ENCODE measurements at regions not wholly inside any gene's neighbourhood (a gene's known extent, or its start where the extent isn't known, plus 50 kb on each side); places are given as distances from the start of the nearest gene placed in this dataset.

DNA sequence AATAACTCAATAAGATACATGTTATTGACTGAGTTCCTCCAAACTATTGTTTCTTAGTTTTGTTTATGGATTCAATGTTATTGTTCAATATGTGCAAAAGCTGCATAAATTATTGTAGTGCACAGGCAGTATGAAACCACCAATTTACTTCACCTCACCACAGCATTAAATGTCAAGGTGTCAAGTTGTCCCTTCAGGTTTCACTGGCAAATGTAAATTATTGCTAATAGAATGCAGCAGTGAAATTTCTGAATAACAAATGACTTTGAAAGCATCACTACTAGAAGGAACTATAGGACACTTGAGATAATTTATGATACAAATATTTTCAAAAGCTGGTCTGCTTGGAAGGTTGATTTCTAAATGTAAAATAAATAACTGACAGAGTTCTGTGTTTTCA, 116.4 kb upstream of the PTPRD start:
- DNase-seq (ENCODE audit: low read depth): no peak
- H3K4me3 ChIP-seq (ENCODE audit: low read length): no peak overlapping the region
- TF ChIP-seq, protein P1, sequence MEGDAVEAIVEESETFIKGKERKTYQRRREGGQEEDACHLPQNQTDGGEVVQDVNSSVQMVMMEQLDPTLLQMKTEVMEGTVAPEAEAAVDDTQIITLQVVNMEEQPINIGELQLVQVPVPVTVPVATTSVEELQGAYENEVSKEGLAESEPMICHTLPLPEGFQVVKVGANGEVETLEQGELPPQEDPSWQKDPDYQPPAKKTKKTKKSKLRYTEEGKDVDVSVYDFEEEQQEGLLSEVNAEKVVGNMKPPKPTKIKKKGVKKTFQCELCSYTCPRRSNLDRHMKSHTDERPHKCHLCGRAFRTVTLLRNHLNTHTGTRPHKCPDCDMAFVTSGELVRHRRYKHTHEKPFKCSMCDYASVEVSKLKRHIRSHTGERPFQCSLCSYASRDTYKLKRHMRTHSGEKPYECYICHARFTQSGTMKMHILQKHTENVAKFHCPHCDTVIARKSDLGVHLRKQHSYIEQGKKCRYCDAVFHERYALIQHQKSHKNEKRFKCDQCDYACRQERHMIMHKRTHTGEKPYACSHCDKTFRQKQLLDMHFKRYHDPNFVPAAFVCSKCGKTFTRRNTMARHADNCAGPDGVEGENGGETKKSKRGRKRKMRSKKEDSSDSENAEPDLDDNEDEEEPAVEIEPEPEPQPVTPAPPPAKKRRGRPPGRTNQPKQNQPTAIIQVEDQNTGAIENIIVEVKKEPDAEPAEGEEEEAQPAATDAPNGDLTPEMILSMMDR (IDR thresholded peaks at IDR 0.05; ENCODE audit: insufficient read depth, low read depth, low read length, missing control alignments): no peak

DNA sequence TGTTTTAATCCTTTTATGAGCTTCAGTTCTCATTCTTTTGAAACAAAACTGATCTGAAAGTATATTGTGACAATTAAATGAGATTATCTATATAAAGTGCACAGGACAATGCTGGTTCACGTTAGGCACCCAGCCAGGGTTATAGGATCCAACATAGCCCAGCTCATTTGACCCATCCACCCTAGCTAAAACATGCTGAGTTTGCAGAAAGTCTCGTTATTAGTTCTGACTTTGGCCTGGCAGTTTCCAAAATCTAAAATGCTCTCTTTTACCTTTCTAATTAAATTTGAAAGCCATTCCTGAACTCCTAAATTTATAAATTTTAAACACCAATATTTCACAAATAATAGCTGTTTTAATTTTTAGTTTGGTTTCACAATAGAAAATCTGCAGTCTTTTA, 131.9 kb upstream of the PTPRD start:
- TF ChIP-seq, protein P1 (IDR thresholded peaks at IDR 0.05; ENCODE audit: insufficient read depth, low read depth, low read length, missing control alignments): no peak
- DNase-seq (ENCODE audit: low read depth): no peak
- H3K4me3 ChIP-seq (ENCODE audit: low read length): no peak overlapping the region

DNA sequence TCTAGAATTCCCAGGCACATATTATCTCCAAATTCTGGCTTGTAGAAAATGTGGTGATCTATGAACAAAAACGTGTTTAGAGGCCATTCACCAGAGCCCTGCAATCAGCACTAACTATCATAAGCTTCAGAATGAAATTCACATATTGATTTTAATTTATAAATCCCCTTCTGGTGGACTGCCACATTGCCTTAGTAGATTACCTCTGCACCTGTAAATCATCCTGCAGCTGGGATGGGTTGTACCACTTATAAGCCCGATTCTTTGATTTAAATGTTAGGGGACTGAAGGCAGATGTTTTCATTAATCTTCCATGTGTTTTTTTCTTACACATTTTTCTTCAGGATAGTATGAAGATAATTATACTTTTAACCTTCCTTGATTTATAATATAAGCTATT, 140.7 kb upstream of the PTPRD start:
- no peak overlapping the region for H3K4me3 ChIP-seq (ENCODE audit: low read length)
- TF ChIP-seq, protein P1 (IDR thresholded peaks at IDR 0.05; ENCODE audit: insufficient read depth, low read depth, low read length, missing control alignments): no peak
- no peak for DNase-seq (ENCODE audit: low read depth)

DNA sequence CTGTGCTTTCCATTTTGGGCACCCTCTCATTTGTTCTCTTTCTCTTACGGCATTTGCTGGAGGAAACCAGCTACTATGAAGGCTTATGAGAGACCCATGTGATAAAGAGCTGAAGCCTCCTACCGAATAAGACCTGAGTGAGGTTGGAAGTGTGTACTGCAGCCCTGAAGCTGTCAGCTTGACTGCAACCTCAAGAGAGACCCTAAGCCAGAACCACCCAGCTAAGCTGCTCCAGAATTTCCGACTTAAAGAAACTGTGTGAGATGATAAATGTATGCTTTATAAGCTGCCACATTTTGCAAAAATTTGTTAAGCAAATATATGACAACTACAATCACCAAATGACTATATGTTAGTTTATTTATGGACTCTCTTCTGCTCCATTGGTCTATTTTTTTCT, 151.7 kb upstream of the PTPRD start:
- no peak for DNase-seq (ENCODE audit: low read depth)
- TF ChIP-seq, protein P1 (IDR thresholded peaks at IDR 0.05; ENCODE audit: insufficient read depth, low read depth, low read length, missing control alignments): no peak
- H3K4me3 ChIP-seq (ENCODE audit: low read length): no peak overlapping the region

DNA sequence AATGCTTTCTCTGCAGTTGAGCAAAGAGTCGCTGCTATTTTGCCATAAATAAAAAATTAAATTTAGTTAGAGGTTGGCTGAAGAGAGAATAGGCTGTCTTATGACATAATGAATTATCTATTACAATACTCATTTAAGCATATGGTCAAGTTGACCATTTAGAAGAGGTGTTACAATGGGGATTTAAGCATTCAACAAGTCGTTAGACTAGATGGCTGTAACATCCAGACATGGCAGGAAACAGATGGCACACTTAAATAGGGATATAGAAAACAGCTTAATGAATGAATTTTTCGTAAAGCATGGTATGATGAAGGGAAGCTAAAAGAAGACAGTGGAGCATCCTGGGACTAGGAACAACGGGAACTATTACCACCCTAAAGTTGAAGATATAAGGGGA, 160.3 kb upstream of the PTPRD start:
- DNase-seq (ENCODE audit: low read depth): no peak
- TF ChIP-seq, protein P1 (IDR thresholded peaks at IDR 0.05; ENCODE audit: insufficient read depth, low read depth, low read length, missing control alignments): no peak

DNA sequence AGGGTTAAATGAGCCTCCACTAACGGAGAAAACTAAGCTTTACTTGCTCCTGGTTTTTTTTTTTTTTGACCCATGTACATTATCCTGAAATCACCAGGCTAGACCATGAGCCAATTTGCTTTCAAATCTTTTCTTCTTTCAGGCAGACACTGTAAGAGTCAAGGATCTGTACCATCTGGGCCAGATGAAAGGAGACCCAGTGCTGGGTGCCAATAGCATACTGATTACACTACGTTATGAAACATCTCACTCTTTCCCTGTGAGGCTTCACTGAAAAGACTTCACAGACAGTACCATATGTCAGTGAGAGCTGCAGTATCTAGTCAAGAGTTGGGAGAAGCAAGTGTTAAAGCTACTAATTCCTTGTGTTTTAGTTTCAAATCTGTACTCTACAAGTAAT, 161.2 kb upstream of the PTPRD start:
- DNase-seq (ENCODE audit: low read depth): no peak
- TF ChIP-seq, protein P1 (IDR thresholded peaks at IDR 0.05; ENCODE audit: insufficient read depth, low read depth, low read length, missing control alignments): no peak
- no peak overlapping the region for H3K4me3 ChIP-seq (ENCODE audit: low read length)

More for the DNA sequence above, 160.3 kb upstream of the PTPRD start:
- H3K4me3 ChIP-seq (ENCODE audit: low read length): no peak overlapping the region

DNA sequence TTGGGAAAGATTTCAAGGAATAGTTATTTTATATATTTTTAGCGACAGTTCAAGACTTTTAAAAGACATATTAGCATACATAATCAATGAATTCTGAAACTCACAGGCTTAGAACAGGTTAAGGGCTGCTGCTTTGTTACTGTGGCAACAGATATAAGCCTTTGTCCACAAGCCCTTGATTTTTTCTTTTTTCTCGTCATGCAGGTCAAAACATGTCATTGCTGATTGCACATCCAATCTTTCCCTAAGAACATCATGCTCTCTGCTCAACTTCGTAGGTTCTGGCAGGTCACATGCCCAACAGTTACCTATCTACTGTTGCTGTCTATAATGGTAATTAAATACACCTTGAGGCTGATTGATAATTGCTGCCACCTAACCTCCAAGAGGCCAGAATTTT, 172.5 kb upstream of the PTPRD start:
- H3K4me3 ChIP-seq (ENCODE audit: low read length): no peak overlapping the region
- TF ChIP-seq, protein P1 (IDR thresholded peaks at IDR 0.05; ENCODE audit: insufficient read depth, low read depth, low read length, missing control alignments): no peak
- peak; percentile 2 for DNase-seq (ENCODE audit: low read depth)
